ENCODE measurements at regions not wholly inside any gene's neighbourhood (a gene's known extent, or its start where the extent isn't known, plus 50 kb on each side); places are given as distances from the start of the nearest gene placed in this dataset.

DNA sequence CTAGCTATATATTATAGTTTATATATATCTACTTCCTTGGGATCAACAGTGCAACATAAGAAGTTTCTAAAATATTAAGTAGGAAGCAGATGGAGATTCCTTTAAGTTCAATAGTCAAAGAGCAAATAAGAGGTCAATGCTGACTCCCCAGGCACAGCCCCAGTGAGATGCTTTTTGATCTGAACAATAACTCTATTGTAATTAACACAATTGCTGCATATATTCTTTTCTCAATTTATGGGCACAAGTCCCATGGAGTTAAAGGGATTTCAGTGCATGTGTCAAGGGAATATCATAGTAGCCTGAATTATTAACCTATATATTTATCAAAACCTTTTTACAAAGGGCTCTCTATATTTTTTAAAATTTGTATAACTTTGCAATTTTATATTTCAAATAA is 180.8 kb downstream of the SPRY2 start (continued):
- no peak for TF ChIP-seq RAD51 (IDR thresholded peaks at IDR 0.05)
- TF ChIP-seq, protein P1, sequence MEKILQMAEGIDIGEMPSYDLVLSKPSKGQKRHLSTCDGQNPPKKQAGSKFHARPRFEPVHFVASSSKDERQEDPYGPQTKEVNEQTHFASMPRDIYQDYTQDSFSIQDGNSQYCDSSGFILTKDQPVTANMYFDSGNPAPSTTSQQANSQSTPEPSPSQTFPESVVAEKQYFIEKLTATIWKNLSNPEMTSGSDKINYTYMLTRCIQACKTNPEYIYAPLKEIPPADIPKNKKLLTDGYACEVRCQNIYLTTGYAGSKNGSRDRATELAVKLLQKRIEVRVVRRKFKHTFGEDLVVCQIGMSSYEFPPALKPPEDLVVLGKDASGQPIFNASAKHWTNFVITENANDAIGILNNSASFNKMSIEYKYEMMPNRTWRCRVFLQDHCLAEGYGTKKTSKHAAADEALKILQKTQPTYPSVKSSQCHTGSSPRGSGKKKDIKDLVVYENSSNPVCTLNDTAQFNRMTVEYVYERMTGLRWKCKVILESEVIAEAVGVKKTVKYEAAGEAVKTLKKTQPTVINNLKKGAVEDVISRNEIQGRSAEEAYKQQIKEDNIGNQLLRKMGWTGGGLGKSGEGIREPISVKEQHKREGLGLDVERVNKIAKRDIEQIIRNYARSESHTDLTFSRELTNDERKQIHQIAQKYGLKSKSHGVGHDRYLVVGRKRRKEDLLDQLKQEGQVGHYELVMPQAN (conservative IDR thresholded peaks at IDR 0.05): no peak
- no peak for TF ChIP-seq SMC3 (IDR thresholded peaks at IDR 0.05; ENCODE audit: borderline replicate concordance, low read length)
- no peak for TF ChIP-seq NFYB (IDR thresholded peaks at IDR 0.05; ENCODE audit: insufficient read depth, low read depth, low read length)
- TF ChIP-seq POLR2AphosphoS5 (IDR thresholded peaks at IDR 0.05; ENCODE audit: low read length): no peak
- TF ChIP-seq ATF2 (IDR thresholded peaks at IDR 0.05; ENCODE audit: low read length): no peak

DNA sequence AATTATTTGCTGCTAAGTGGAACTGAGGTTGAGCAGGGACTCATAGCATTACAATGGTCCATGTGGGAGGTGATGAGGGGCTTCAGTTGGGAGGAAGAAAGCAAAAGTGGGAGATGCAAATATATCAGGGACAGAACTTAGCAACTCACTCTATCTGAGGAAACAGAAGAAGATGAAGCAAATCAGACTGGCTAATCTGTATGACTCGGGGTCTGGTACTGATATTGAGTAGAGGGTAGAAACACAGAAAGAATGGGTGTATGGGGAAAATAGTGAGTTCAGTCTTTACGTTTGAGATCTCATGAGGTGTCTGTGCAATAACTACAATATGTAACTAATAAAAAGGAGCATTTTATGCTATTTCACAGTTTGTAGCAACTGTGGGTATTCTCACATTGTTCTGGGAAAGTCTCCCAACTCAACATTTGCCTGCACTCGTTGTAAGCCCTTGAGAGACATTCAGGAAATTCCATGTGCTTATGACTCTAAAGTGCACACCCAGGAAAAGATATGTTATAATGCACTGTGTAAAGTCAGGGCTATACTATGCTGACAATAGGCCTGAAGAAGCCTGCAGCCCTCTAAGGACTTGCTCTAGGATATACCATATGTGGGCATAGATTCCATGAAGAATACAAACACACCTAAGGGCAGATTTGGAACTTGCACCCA is 183.5 kb downstream of the SPRY2 start:
- intact Hi-C loops (cut with micrococcal nuclease; ENCODE audit: unreplicated experiment): no loop called here
- BruUV-seq (replicated peaks): no TSS peak
- POLR2A ChIA-PET: no interaction called here
- H4K20me1 ChIP-seq (ENCODE audit: control insufficient read depth, insufficient read depth): no peaks in the 10 kb centered on the region
- no peaks in the 10 kb centered on the region for H3K36me3 ChIP-seq (ENCODE audit: control insufficient read depth in 2 of 2, insufficient read depth in 2 of 2, low read length in 1 of 2)
- H3K4me2 ChIP-seq (ENCODE audit: control insufficient read depth, insufficient read depth): no peak overlapping the region
- no peak overlapping the region for H3K4me3 ChIP-seq
- no peaks in the 10 kb centered on the region for H3K9me3 ChIP-seq (replicated peaks; ENCODE audit: control insufficient read depth, insufficient read depth, low read length)
- no peak for DNase-seq (ENCODE audit: low read depth, low spot score)
- CTCF ChIA-PET: no interaction called here
- 0% methylated on average over 3 of the region's 3 CpGs for WGBS (ENCODE audit: insufficient coverage, insufficient replicate concordance, low lambda C conversion rate, missing lambda C conversion rate)
- H3K27me3 ChIP-seq (replicated peaks in 1 of 2; ENCODE audit: control insufficient read depth in 2 of 2, insufficient read depth in 2 of 2, low read length in 1 of 2): no peaks in the 10 kb centered on the region
- no peak overlapping the region for H3K9ac ChIP-seq (ENCODE audit: control insufficient read depth, insufficient read depth, low read length)
- H3K27ac ChIP-seq (ENCODE audit: control insufficient read depth, insufficient read depth): no peak overlapping the region
- SMC1A ChIA-PET (ENCODE audit: uncharacterized antibody, unreplicated experiment): interaction anchor here (0.8 to 3.4 kb wide), 7 partner anchors 9 to 382 kb away, joined by 3 to 12 read pairs (median 4); no protein-coding TSS in a partner anchor
- no peak overlapping the region for H2AFZ ChIP-seq (ENCODE audit: control insufficient read depth, low read depth, low read length)
- H3K79me2 ChIP-seq (ENCODE audit: control insufficient read depth, insufficient read depth, low read length): no peaks in the 10 kb centered on the region
- FAIRE-seq: no peak
- RAD21 ChIA-PET (ENCODE audit: unreplicated experiment): no interaction called here
- ATAC-seq: no peak
- H3K4me1 ChIP-seq (ENCODE audit: control insufficient read depth, insufficient read depth, low read length): no peaks in the 10 kb centered on the region
- in situ Hi-C loops (cut with MboI): no loop called here
- TF ChIP-seq RELA (IDR thresholded peaks at IDR 0.05; ENCODE audit: borderline replicate concordance, partially characterized antibody) (no peak), CHD2 (IDR thresholded peaks at IDR 0.05; ENCODE audit: borderline replicate concordance, low read depth, low read length) (no peak), MTA2 (IDR thresholded peaks at IDR 0.05; ENCODE audit: low read depth) (no peak), IKZF2 (IDR thresholded peaks at IDR 0.05) (no peak), RCOR1 (conservative IDR thresholded peaks at IDR 0.05; ENCODE audit: low read depth, low read length) (no peak), BHLHE40 (IDR thresholded peaks at IDR 0.05; ENCODE audit: borderline replicate concordance in 1 of 2, low read depth in 2 of 2, low read length in 1 of 2) (no peak), NFXL1 (IDR thresholded peaks at IDR 0.05; ENCODE audit: borderline replicate concordance) (no peak), HDAC6 (IDR thresholded peaks at IDR 0.05; ENCODE audit: unreplicated experiment) (no peak)
- TF ChIP-seq, protein P1 (conservative IDR thresholded peaks at IDR 0.05): no peak
- TF ChIP-seq, protein P2, sequence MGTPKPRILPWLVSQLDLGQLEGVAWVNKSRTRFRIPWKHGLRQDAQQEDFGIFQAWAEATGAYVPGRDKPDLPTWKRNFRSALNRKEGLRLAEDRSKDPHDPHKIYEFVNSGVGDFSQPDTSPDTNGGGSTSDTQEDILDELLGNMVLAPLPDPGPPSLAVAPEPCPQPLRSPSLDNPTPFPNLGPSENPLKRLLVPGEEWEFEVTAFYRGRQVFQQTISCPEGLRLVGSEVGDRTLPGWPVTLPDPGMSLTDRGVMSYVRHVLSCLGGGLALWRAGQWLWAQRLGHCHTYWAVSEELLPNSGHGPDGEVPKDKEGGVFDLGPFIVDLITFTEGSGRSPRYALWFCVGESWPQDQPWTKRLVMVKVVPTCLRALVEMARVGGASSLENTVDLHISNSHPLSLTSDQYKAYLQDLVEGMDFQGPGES (IDR thresholded peaks at IDR 0.05): no peak

Measured in GM12878 (cell line).